Activated T-cell treated with anti-CD3 and anti-CD28 coated beads, Interleukin-2, amount 50 U/mL, for 48 hours (primary cell): ENCODE measurements at regions not wholly inside any gene's neighbourhood (a gene's known extent, or its start where the extent isn't known, plus 50 kb on each side); places are given as distances from the start of the nearest gene placed in this dataset.

Source experiments
- DNase-seq, 2 experiments: peaks; one replicate each; pipeline ENCODE4 v3.0.0-alpha.2; 2020

- DNase-seq: no peak
Observed at GRCh38 chr12:127267128-127267527, 999.8 kb upstream of the TMEM132C start.

- DNase-seq: no peak
Observed at GRCh38 chr12:127268213-127268612, 998.8 kb upstream of the TMEM132C start.

- no peak for DNase-seq
Observed at GRCh38 chr12:127268706-127269425, 998.1 kb upstream of the TMEM132C start.

GRCh38 chr12:127270193-127270592, 996.8 kb upstream of the TMEM132C start:
- DNase-seq: no peak

GRCh38 chr12:127271776-127272175, 995.2 kb upstream of the TMEM132C start:
- DNase-seq: no peak

- DNase-seq: no peak
Observed at GRCh38 chr12:127272864-127273263, 994.1 kb upstream of the TMEM132C start.

- DNase-seq: no peak
Observed at GRCh38 chr12:127273626-127274025, 993.3 kb upstream of the TMEM132C start.

GRCh38 chr12:127275416-127275815, 991.6 kb upstream of the TMEM132C start:
- DNase-seq: no peak

- DNase-seq: no peak
Observed at GRCh38 chr12:127277882-127278281, 989.1 kb upstream of the TMEM132C start.

GRCh38 chr12:127278351-127278750, 988.6 kb upstream of the TMEM132C start:
- DNase-seq: no peak

GRCh38 chr12:127280393-127281275, 986.3 kb upstream of the TMEM132C start:
- peak; percentile 84 to 85 for DNase-seq

- no peak for DNase-seq
Observed at GRCh38 chr12:127282786-127283565, 984.0 kb upstream of the TMEM132C start.

- no peak for DNase-seq
Observed at GRCh38 chr12:127284021-127284420, 982.9 kb upstream of the TMEM132C start.

- DNase-seq: no peak
Observed at GRCh38 chr12:127284870-127285431, 982.0 kb upstream of the TMEM132C start.

- no peak for DNase-seq
Observed at GRCh38 chr12:127286281-127286680, 980.7 kb upstream of the TMEM132C start.

GRCh38 chr12:127287256-127287655, 979.7 kb upstream of the TMEM132C start:
- DNase-seq: no peak

GRCh38 chr12:127290251-127290650, 976.7 kb upstream of the TMEM132C start:
- no peak for DNase-seq

- no peak for DNase-seq
Observed at GRCh38 chr12:127292736-127293135, 974.2 kb upstream of the TMEM132C start.

- peak; percentile 59 for DNase-seq
Observed at GRCh38 chr12:127293507-127294310, 973.3 kb upstream of the TMEM132C start.

GRCh38 chr12:127294651-127295210, 972.2 kb upstream of the TMEM132C start:
- no peak for DNase-seq

- no peak for DNase-seq
Observed at GRCh38 chr12:127295630-127296029, 971.3 kb upstream of the TMEM132C start.

- no peak for DNase-seq
Observed at GRCh38 chr12:127296591-127296990, 970.4 kb upstream of the TMEM132C start.
